ENCODE measurements at regions not wholly inside any gene's neighbourhood (a gene's known extent, or its start where the extent isn't known, plus 50 kb on each side); places are given as distances from the start of the nearest gene placed in this dataset.

DNA sequence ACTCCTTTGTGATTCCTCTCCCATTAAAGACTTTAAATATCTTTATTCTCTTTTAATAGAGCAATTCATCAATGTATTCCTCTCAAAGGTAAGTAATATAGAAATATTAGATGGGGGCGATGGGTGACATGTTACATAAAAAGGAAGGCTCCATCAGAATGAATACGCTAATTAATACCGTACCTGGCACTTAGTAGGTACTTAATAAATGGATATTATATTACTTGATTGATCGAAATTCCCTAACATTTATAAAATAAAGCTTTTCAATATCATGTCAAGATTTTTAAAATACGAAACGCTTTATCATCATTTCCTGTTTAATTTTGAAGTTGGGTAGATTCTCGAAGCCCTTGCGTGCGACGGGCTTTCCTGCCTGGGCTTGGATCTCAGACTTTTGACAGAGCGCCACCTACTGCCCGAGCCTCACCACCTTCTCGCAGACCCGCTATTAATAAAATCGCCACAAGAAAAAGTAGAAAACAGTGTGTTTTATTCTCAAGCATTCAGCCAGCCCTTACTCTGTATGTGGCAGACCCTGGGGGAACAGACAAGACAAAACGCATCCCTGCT, 99.4 kb downstream of the C5orf15 start:
- H3K4me3 Mint-ChIP-seq (ENCODE audit: low read depth), result no peak overlapping the region
- peaks cover 13% of the 10 kb centered on the region for H3K4me1 Mint-ChIP-seq (ENCODE audit: low read depth)
- no peaks in the 10 kb centered on the region for H3K36me3 Mint-ChIP-seq (ENCODE audit: insufficient read depth)
- peaks cover 2% of the 10 kb centered on the region for H3K9me3 Mint-ChIP-seq (ENCODE audit: low read depth)
- TF ChIP-seq, protein P1, sequence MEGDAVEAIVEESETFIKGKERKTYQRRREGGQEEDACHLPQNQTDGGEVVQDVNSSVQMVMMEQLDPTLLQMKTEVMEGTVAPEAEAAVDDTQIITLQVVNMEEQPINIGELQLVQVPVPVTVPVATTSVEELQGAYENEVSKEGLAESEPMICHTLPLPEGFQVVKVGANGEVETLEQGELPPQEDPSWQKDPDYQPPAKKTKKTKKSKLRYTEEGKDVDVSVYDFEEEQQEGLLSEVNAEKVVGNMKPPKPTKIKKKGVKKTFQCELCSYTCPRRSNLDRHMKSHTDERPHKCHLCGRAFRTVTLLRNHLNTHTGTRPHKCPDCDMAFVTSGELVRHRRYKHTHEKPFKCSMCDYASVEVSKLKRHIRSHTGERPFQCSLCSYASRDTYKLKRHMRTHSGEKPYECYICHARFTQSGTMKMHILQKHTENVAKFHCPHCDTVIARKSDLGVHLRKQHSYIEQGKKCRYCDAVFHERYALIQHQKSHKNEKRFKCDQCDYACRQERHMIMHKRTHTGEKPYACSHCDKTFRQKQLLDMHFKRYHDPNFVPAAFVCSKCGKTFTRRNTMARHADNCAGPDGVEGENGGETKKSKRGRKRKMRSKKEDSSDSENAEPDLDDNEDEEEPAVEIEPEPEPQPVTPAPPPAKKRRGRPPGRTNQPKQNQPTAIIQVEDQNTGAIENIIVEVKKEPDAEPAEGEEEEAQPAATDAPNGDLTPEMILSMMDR (IDR thresholded peaks at IDR 0.05; ENCODE audit: unreplicated experiment), result peak; percentile 84
- DNase-seq (ENCODE audit: low spot score, unreplicated experiment), result peak; percentile 50
- H3K27me3 Mint-ChIP-seq, result peaks cover 31% of the 10 kb centered on the region
- no peak overlapping the region for H3K27ac Mint-ChIP-seq

DNA sequence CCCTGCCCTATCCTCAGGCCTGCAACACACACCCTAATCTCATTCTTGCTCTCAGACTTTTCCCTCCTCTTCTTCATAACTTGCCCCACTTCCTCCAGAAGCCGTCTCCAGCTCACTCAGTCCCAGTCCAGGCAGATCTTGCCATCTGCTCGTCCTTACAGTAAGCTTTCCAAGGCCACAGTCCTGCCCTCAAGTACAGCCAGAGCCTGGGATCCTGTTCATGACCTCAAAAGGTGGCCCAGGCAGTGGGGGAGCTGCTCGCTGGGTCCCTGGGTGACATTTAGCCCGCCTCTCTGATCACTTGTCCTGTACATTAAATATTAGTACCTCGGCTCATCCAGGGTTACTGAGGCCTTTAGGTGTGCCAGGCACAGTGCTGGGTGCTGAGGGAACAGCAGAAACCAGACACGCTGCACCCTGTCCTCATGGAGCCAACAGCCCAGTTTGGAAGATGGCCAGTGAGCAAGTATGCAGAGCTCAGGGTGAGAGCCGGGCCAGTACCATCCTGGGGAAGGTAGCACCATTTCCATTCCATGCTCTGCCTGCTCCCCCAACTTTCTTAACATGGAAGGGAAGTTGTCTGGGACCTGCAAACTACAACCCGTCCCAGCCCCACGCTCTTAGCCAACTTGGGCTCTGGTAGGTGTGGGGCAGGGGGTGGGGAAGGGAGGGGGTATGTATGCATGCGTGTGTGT, 100.4 kb downstream of the C5orf15 start:
- DNase-seq (ENCODE audit: low spot score, unreplicated experiment), result no peak
- H3K9me3 Mint-ChIP-seq (ENCODE audit: low read depth), result no peaks in the 10 kb centered on the region
- peaks cover 13% of the 10 kb centered on the region for H3K4me1 Mint-ChIP-seq (ENCODE audit: low read depth)
- TF ChIP-seq, protein P1 (IDR thresholded peaks at IDR 0.05; ENCODE audit: unreplicated experiment), result no peak
- no peak overlapping the region for H3K27ac Mint-ChIP-seq
- H3K27me3 Mint-ChIP-seq, result peaks cover 31% of the 10 kb centered on the region
- no peaks in the 10 kb centered on the region for H3K36me3 Mint-ChIP-seq (ENCODE audit: insufficient read depth)
- no peak overlapping the region for H3K4me3 Mint-ChIP-seq (ENCODE audit: low read depth)

DNA sequence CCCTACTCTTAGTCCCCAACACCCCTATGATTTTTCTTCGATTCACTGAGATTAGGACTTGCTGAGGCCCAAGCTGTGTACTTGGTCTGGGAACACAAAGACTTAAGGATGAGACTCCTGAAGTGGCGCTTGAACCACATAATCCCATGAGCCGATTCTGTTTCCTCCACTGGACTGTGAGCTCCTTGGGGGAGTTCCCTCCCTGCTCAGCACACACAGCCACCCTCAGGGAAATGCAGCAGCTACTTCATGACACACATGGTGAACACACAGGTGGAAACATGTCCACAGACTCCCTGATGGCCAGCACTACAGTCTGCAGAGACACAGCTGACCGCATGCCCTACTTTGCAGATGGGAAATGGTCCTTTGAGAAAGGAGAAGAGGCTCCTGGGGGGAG, 101.1 kb downstream of the C5orf15 start:
- Mint-ChIP-seq H3K36me3 (ENCODE audit: insufficient read depth) (no peaks in the 10 kb centered on the region), H3K27ac (no peak overlapping the region), H3K27me3 (peaks cover 31% of the 10 kb centered on the region), H3K4me1 (ENCODE audit: low read depth) (peaks cover 13% of the 10 kb centered on the region), H3K4me3 (ENCODE audit: low read depth) (no peak overlapping the region), H3K9me3 (ENCODE audit: low read depth) (no peaks in the 10 kb centered on the region)
- TF ChIP-seq, protein P1 (IDR thresholded peaks at IDR 0.05; ENCODE audit: unreplicated experiment), result no peak
- no peak for DNase-seq (ENCODE audit: low spot score, unreplicated experiment)

DNA sequence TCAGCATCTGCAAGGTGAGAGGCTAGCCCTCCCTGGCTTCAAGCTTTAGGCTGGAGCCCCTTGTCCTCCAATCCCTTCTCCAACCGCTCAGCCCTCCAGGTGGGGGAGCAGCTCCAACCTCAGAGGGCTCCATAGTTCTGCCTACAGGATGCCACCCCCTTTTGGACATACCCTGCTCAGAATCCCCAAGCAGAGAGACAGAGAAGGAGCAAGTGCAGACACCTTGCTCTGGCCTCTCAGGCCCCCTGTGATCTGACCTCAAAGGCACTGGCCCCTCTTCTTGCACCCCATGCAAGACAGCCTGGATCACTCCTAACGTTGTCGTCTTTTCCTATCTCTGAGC, 101.6 kb downstream of the C5orf15 start:
- Mint-ChIP-seq H3K27ac (no peak overlapping the region), H3K9me3 (ENCODE audit: low read depth) (no peaks in the 10 kb centered on the region)
- TF ChIP-seq, protein P1 (IDR thresholded peaks at IDR 0.05; ENCODE audit: unreplicated experiment), result no peak

DNA sequence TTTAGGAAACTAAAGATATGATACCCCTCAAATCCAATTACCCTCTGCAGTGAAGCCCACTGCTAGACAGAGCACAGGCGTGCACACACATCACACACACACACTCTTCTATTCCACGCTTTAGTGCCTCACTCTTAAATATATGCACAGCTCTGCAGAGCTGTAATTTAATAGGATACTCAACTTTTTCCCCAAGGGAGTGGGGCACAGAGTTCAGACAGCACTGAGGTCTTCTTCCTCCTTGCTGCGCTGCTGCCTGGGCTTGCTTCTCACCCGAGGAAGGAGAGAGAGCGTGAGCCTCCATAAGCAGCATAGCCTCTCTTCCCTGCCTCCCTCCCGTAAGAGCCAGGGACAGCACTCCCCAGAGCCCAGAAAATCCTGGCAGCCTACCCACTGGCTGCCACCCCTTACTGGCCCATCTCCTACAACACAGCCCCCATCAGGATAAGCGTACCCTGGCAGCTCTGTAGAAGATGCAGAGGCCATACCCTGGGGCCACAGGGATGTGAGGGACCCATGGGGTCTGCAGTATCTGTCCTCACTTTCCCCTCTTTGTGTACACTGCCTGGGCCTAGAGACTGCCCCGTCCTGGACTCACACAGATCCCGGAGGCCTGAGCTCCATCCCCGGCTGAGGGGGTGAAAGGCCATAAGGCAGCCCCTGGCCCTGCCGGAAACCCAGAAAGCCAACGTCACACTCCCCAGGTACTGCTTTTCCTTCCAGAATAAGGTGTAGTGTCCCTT, 102.1 kb downstream of the C5orf15 start:
- no peak overlapping the region for H3K4me3 Mint-ChIP-seq (ENCODE audit: low read depth)
- H3K36me3 Mint-ChIP-seq (ENCODE audit: insufficient read depth), result no peaks in the 10 kb centered on the region
- no peak overlapping the region for H3K27ac Mint-ChIP-seq
- TF ChIP-seq, protein P1 (IDR thresholded peaks at IDR 0.05; ENCODE audit: unreplicated experiment), result no peak
- no peak for DNase-seq (ENCODE audit: low spot score, unreplicated experiment)
- H3K4me1 Mint-ChIP-seq (ENCODE audit: low read depth), result peaks cover 13% of the 10 kb centered on the region
- H3K9me3 Mint-ChIP-seq (ENCODE audit: low read depth), result no peaks in the 10 kb centered on the region
- H3K27me3 Mint-ChIP-seq, result peaks cover 31% of the 10 kb centered on the region

More for the DNA sequence above, 101.6 kb downstream of the C5orf15 start:
- Mint-ChIP-seq H3K27me3 (peaks cover 31% of the 10 kb centered on the region), H3K4me3 (ENCODE audit: low read depth) (no peak overlapping the region), H3K4me1 (ENCODE audit: low read depth) (peaks cover 13% of the 10 kb centered on the region), H3K36me3 (ENCODE audit: insufficient read depth) (no peaks in the 10 kb centered on the region)
- DNase-seq (ENCODE audit: low spot score, unreplicated experiment), result no peak

Measured in progenitor cell of endocrine pancreas (in vitro differentiated cells).